SH-SY5Y (cell line): ENCODE measurements at regions not wholly inside any gene's neighbourhood (a gene's known extent, or its start where the extent isn't known, plus 50 kb on each side); places are given as distances from the start of the nearest gene placed in this dataset.

Experiments used
- GATA2 ChIP-seq: IDR thresholded peaks from 2 replicates; pipeline ENCODE4 v1.6.1; 2011; ENCODE audit warnings: mild to moderate bottlenecking, low read depth, low read length
- GATA3 ChIP-seq: IDR thresholded peaks from 2 replicates; pipeline ENCODE4 v1.6.1; 2011; ENCODE audit warnings: low read depth, mild to moderate bottlenecking, low read length, moderate library complexity

DNA sequence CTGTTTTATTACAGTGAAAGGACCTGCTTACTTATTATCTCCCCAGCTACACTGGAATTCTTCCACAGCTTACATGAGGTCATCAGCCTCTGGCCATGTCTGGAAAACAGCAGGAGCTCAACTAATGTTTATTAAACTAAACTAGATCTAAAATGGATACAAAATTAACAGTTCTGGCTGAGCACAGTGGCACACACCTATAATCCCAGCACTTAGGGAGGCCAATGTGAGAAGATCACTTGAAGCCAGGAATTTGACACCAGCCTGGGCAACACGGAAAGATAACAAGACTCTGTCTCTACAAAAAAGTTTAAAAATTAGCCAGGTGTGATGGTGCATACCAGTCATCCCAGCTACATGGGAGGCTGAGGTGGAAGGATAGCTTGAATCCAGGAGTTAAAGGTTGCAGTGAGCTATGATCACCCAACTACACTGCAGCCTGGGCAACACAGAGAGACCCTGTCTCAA lies 220.8 kb upstream of the MARCKS start:
- TF ChIP-seq GATA3 (no peak), GATA2 (no peak)
